GM19324 (cell line): ENCODE measurements at regions not wholly inside any gene's neighbourhood (a gene's known extent, or its start where the extent isn't known, plus 50 kb on each side); places are given as distances from the start of the nearest gene placed in this dataset.
"Not testable (repeated sequence)": the region's sequence is repeated elsewhere in the genome, so short reads cannot be mapped to it uniquely, and the experiment has no call there.

Source experiments
- ATAC-seq: cut with Tn5 transposase; IDR thresholded peaks from one replicate; pipeline ENCODE4 v1.9.1; 2021; ENCODE audit warnings: mild to moderate bottlenecking, moderate library complexity; ENCODE audit not compliant: unreplicated experiment, low FRiP score

- ATAC-seq: no peak
These were observed 121.1 kb downstream of the PDCD6IP start for GRCh38 chr3:33919312-33920120.

GRCh38 chr3:33920511-33920910, 122.1 kb downstream of the PDCD6IP start:
- ATAC-seq: no peak

GRCh38 chr3:33921608-33922007, 123.2 kb downstream of the PDCD6IP start:
- ATAC-seq: no peak

GRCh38 chr3:33926998-33927605, 128.7 kb downstream of the PDCD6IP start:
- no peak for ATAC-seq

GRCh38 chr3:33929813-33930212, 131.4 kb downstream of the PDCD6IP start:
- ATAC-seq: no peak

GRCh38 chr3:33931512-33931911, 133.1 kb downstream of the PDCD6IP start:
- no peak for ATAC-seq

GRCh38 chr3:33932010-33932764, 133.8 kb downstream of the PDCD6IP start:
- no peak for ATAC-seq

GRCh38 chr3:33936171-33936920, 137.9 kb downstream of the PDCD6IP start:
- no peak for ATAC-seq

GRCh38 chr3:33936921-33937525, 138.6 kb downstream of the PDCD6IP start:
- no peak for ATAC-seq

- ATAC-seq: no peak
These were observed 139.2 kb downstream of the PDCD6IP start for GRCh38 chr3:33937628-33938027.

GRCh38 chr3:33940149-33940548, 141.7 kb downstream of the PDCD6IP start:
- no peak for ATAC-seq

GRCh38 chr3:33940736-33941135, 142.3 kb downstream of the PDCD6IP start:
- ATAC-seq: no peak

- ATAC-seq: no peak
These were observed 143.4 kb downstream of the PDCD6IP start for GRCh38 chr3:33941804-33942203.

GRCh38 chr3:33942483-33943150, 144.2 kb downstream of the PDCD6IP start:
- ATAC-seq: no peak

- ATAC-seq: no peak
These were observed 144.8 kb downstream of the PDCD6IP start for GRCh38 chr3:33943277-33943676.

GRCh38 chr3:33946612-33947011, 148.2 kb downstream of the PDCD6IP start:
- not testable (repeated sequence) for ATAC-seq

GRCh38 chr3:33947272-33948195, 149.1 kb downstream of the PDCD6IP start:
- ATAC-seq: no peak

- ATAC-seq: no peak
These were observed 150.6 kb downstream of the PDCD6IP start for GRCh38 chr3:33949074-33949473.

- no peak for ATAC-seq
These were observed 156.5 kb downstream of the PDCD6IP start for GRCh38 chr3:33954956-33955355.
